ENCODE measurements at regions not wholly inside any gene's neighbourhood (a gene's known extent, or its start where the extent isn't known, plus 50 kb on each side); places are given as distances from the start of the nearest gene placed in this dataset.

- TF ChIP-seq ZNF592 (IDR thresholded peaks at IDR 0.05), result no peak
- TF ChIP-seq CREB1 (IDR thresholded peaks at IDR 0.05; ENCODE audit: low read depth), result no peak
- TF ChIP-seq LARP7 (IDR thresholded peaks at IDR 0.05), result no peak
- no peak for TF ChIP-seq WRNIP1 (IDR thresholded peaks at IDR 0.05; ENCODE audit: borderline replicate concordance, low read depth, low read length)
- no peak for TF ChIP-seq RCOR1 (conservative IDR thresholded peaks at IDR 0.05; ENCODE audit: low read depth, low read length)
- no peak for TF ChIP-seq KAT2A (conservative IDR thresholded peaks at IDR 0.05; ENCODE audit: control insufficient read depth, low read depth, low read length)
- TF ChIP-seq ZNF622 (IDR thresholded peaks at IDR 0.05), result no peak
- TF ChIP-seq RELA (IDR thresholded peaks at IDR 0.05; ENCODE audit: borderline replicate concordance, partially characterized antibody), result no peak
- no peak for TF ChIP-seq RAD51 (IDR thresholded peaks at IDR 0.05)
- TF ChIP-seq CREM (IDR thresholded peaks at IDR 0.05; ENCODE audit: low read depth), result peak; percentile 44
- TF ChIP-seq SUZ12 (IDR thresholded peaks at IDR 0.05; ENCODE audit: unreplicated experiment), result no peak
- TF ChIP-seq TCF12 (IDR thresholded peaks at IDR 0.05; ENCODE audit: low read depth, low read length), result 0 out of 2 replicates have a peak, but pooled peaks have one; percentile 42
- TF ChIP-seq BMI1 (IDR thresholded peaks at IDR 0.05; ENCODE audit: borderline replicate concordance), result no peak
- TF ChIP-seq SUPT20H (IDR thresholded peaks at IDR 0.05; ENCODE audit: borderline replicate concordance, control insufficient read depth, low read depth, low read length), result no peak
- TF ChIP-seq ZBED1 (IDR thresholded peaks at IDR 0.05; ENCODE audit: borderline replicate concordance), result no peak
- TF ChIP-seq EP300 (IDR thresholded peaks at IDR 0.05; ENCODE audit: borderline replicate concordance in 1 of 2, control insufficient read depth in 1 of 2, low read depth in 2 of 2, low read length in 2 of 2), result peak; percentile 55; a peak in 2 of 4 replicates
- TF ChIP-seq GATAD2B (conservative IDR thresholded peaks at IDR 0.05; ENCODE audit: low read depth), result no peak; the same call in 1 of the 2 replicates
- TF ChIP-seq CUX1 (IDR thresholded peaks at IDR 0.05; ENCODE audit: insufficient replicate concordance, low read depth, low read length), result no peak
- TF ChIP-seq RFX5 (IDR thresholded peaks at IDR 0.05; ENCODE audit: low read depth, low read length), result no peak
- TF ChIP-seq PBX3 (IDR thresholded peaks at IDR 0.05; ENCODE audit: insufficient replicate concordance, low read depth, low read length), result no peak
- TF ChIP-seq ASH2L (IDR thresholded peaks at IDR 0.05; ENCODE audit: borderline replicate concordance, low read depth), result no peak
- peak; percentile 98 for TF ChIP-seq SPI1 (IDR thresholded peaks at IDR 0.05; ENCODE audit: borderline replicate concordance, insufficient read depth, low read depth, low read length)
Measured at GRCh38 chr11:19433367-19433766, 192.6 kb upstream of the E2F8 start (continued).

All from GM12878 (cell line).